Activated CD8-positive, alpha-beta memory T cell treated with anti-CD3 and anti-CD28 coated beads, Interleukin-2, amount 50 U/mL, for 24 hours (primary cell): ENCODE measurements at regions not wholly inside any gene's neighbourhood (a gene's known extent, or its start where the extent isn't known, plus 50 kb on each side); places are given as distances from the start of the nearest gene placed in this dataset.

Experiments used
- DNase-seq: peaks from one replicate; pipeline ENCODE4 v3.0.0-alpha.2; 2020; ENCODE audit errors: extremely low read depth

GRCh38 chr6:4587171-4587570, 189.0 kb upstream of the CDYL start:
- no peak for DNase-seq

GRCh38 chr6:4586469-4586859, 189.7 kb upstream of the CDYL start:
- no peak for DNase-seq

- DNase-seq, result no peak
These were observed 190.3 kb upstream of the CDYL start for GRCh38 chr6:4585682-4586468.

- DNase-seq, result no peak
These were observed 191.4 kb upstream of the CDYL start for GRCh38 chr6:4584801-4585200.

- no peak for DNase-seq
These were observed 193.4 kb upstream of the CDYL start for GRCh38 chr6:4582506-4583417.

- DNase-seq, result no peak
These were observed 194.5 kb upstream of the CDYL start for GRCh38 chr6:4581468-4582385.

- no peak for DNase-seq
These were observed 195.8 kb upstream of the CDYL start for GRCh38 chr6:4580361-4580760.

- DNase-seq, result no peak
These were observed 198.8 kb upstream of the CDYL start for GRCh38 chr6:4577406-4577805.

- no peak for DNase-seq
These were observed 200.5 kb upstream of the CDYL start for GRCh38 chr6:4575714-4576113.

- no peak for DNase-seq
These were observed 202.2 kb upstream of the CDYL start for GRCh38 chr6:4574007-4574406.

- DNase-seq, result no peak
These were observed 205.2 kb upstream of the CDYL start for GRCh38 chr6:4571011-4571410.

GRCh38 chr6:4568138-4568537, 208.1 kb upstream of the CDYL start:
- DNase-seq, result no peak

GRCh38 chr6:4567141-4567540, 209.1 kb upstream of the CDYL start:
- no peak for DNase-seq

GRCh38 chr6:4565301-4566250, 210.6 kb upstream of the CDYL start:
- no peak for DNase-seq

- no peak for DNase-seq
These were observed 211.4 kb upstream of the CDYL start for GRCh38 chr6:4564801-4565271.

GRCh38 chr6:4563877-4564276, 212.3 kb upstream of the CDYL start:
- no peak for DNase-seq

- no peak for DNase-seq
These were observed 213.0 kb upstream of the CDYL start for GRCh38 chr6:4563156-4563555.

- DNase-seq, result no peak
These were observed 214.3 kb upstream of the CDYL start for GRCh38 chr6:4561773-4562400.

GRCh38 chr6:4561078-4561435, 215.1 kb upstream of the CDYL start:
- no peak for DNase-seq
